Inflammatory macrophage (primary cell): ENCODE measurements at regions not wholly inside any gene's neighbourhood (a gene's known extent, or its start where the extent isn't known, plus 50 kb on each side); places are given as distances from the start of the nearest gene placed in this dataset.
"Not testable (repeated sequence)": the region's sequence is repeated elsewhere in the genome, so short reads cannot be mapped to it uniquely, and the experiment has no call there.

ENCODE experiments used
- DNase-seq, 2 donors: peaks; one replicate each; pipeline ENCODE4 v3.0.0-alpha.2; 2020 to 2022

DNA sequence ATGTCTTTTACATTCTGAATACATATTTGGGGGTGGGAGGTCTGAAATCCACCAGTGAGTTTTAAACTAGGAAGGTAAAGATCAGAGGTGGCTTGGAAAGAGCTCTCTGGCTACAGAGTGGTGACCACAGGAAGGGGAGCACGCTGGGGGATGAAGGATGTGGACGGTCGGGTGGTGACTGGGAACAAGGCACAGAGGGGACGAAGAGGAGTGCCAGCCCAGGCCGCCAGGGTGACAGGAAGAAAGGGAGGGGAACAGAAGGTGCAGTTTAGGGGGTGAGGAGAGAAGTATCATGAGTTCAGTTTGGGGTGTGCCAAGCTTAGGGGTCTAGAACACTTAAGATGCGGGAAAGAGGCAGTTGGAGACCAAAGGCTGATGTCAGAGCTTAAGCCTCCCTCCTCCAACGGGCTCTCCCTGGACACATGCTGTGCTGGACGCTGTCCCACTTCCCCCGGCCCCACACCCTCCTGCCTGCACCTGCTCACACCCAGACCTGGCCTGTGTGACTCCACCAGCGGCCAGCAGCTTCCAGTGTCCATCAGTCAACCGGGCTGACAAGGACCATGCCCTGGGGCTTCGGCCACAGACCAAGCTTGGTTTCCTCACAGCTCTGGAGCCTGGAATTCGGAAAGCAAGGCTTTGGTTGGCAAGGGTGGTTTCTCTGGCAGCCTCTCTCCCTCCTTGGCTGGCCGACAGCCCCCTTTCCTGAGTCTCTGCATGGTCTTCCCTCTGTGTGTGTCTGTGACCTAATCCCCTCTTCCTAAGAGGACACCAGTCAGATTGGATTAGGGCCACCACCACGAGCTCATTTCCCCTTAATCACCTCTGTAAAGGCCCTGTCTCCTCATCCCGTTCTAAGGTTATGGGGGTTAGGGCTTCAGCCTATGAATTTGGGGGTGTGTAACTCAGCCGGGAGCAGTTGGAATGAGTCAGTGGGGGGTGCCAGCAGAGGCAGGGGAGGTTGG lies 120.4 kb upstream of the IQSEC1 start:
- DNase-seq: no peak

DNA sequence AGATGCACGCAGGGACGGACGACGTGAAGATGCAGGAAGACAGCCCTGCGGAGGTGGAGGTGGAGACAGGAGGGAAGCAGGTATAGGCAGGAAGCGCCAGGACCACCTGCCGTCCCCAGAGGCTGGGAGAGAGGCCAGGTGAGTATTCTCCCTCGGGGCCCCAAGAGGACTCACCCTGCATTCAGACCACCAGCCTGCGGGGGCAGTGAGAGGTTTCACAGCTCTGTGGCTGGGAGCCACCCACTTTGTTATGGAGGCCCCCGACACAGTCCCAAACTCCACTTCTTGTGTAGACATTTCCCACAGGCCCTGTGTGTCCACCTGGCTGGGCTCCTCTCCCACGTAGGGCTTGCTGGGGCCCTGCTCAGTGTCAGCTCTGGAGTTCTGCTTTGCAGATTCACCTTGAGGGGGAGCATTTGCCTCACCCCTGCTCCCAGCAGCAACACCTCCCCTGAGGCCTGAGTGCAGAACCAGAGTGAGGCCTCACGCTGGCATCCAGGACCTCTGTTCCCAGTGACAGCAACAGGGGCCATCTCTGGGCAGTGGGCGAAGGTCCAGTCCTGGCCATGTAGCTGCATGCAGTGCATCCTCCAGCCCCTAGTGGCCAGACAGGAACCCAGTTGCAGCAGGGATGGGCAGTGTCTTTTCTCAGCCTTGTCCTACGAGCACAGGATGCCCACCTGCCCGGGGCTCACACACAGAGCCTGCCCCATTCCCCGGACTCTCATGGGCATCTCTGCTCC lies 119.4 kb upstream of the IQSEC1 start:
- DNase-seq: no peak

DNA sequence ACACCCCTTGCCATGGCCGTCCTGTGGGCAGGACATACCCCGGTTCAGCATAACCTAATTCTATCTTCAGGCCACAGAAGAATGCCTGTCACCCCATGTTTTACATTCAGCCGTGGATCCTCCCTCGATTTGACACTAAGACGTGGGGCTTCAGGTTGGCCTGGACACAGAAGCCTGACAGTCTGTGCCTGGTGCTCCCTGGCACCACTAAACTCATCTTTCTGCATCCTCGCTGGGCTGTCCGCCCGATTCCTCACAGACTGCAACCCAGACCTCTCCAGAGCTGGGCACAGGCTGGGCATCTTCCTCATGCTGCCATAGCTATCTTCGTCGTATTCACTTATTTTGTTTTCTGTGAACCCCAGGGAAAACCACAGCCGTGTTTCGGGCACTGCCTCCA lies 117.8 kb upstream of the IQSEC1 start:
- no peak for DNase-seq

DNA sequence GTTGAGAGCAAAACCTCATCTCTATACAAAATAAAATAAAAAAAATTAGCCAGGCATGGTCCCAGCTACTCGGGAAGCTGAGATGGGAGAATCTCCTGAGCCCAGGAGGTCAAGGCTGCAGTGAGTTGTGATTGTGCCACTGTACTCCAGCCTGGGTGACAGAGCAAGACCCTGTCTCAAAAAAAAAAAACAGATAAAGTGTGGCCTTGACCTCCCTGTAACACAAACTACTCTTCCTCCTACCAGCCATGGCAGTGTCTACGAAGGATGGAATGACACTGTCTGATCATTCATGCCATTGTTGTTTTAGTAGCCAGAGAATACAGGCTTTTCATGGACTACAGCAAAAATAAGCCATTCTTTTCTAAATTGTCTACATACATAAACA lies 117.1 kb upstream of the IQSEC1 start:
- DNase-seq: no peak

DNA sequence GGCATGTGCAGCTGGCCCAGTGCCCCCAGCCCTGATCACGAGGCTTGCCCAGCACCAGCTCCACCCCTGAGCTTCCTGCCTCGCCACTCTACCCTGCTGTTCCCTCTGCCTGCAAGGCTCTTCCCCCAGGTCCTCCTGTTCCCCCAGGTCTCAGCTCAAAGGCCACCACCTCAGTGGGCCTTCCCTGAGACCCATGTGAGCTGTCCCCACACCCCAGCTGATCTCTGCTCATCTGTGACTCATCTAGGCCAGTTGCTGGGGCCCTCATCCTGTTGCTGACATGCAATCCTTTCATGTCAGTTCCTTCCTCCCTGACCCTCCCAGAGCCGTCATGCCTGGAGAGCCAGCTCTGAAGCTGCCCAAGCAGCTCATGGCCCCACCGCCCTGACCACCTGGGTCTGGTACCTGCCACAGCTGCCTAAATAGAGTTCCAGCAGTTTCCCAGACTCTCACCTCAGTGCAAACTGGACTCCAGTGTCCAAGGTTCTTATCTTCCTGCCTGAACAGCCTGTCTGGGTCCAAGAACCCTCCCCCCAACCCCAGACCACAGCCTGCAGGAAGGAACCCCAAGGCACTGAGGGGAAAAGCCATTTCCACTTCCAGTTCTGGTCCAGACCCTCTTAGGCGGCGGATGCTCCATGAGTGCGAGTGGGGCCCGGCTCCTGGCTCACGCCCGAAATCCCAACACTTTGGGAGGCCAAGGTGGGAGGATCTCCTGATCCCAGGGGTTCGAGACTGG lies 116.6 kb upstream of the IQSEC1 start:
- peak; percentile 60 to 75 for DNase-seq

DNA sequence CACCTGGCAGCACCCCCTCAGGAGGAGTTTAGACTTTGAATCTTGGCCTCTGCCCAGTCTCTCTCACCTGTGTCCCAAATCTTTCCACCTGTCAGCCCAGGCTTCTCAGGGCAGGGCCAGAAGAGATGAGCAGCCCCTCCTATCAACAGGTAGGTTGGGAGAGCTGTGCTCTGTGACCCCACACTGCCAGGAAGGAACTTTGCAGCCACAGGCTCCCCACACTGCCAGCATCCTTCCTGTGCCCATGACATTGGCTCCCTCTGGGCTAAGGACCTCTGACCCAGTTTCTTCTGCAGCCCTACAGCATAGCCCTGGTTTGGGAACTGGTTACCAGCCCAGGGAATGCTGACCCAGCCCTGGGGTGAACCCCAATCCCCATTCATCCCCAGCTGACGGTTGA lies 115.7 kb upstream of the IQSEC1 start:
- no peak for DNase-seq

DNA sequence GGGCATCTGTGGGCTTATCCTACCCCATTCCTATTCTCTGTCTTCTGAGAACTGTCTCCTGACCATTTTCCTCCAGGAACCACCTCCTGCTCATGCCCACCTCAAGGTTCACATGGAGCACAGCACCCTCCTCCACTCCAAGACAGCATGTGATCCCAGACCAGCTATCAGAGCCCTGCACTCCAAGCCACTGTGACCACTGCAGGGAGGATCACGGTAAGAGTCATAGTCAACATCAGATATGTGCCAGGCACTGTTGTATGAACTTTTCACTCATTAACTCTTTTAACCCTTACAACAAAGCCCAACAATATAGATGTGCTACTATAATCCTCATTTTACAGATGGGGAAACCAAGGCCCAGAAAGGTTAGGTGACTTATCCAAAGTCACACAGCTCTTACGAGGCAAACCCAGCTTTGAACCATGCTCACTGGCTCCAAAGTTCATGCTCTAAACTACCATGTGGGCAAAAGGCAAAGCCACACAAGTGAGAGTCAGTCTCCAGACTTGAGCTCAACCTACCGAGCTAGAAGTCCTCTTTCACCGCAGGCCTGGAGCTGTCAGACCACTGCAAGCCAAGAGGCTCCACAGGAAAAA lies 115.1 kb upstream of the IQSEC1 start:
- DNase-seq: no peak

DNA sequence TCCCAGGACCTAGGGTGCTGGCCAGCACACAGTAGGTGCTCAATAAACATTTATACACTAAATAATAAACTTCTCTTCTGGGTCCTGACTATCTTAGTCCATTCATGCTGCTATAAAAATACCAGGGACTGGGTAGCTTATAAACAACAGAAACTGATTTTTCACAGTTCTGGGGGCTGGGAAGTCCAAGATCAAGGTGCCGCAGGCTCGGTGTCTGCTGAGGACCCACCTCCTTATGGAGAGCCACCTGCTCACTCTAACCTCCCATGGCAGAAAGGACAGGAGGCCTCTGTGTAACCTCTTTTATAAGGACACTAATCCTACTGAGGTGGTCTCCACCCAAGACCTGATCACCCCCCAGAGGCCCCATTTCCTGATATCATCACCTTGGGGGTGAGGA lies 114.4 kb upstream of the IQSEC1 start:
- DNase-seq: no peak

DNA sequence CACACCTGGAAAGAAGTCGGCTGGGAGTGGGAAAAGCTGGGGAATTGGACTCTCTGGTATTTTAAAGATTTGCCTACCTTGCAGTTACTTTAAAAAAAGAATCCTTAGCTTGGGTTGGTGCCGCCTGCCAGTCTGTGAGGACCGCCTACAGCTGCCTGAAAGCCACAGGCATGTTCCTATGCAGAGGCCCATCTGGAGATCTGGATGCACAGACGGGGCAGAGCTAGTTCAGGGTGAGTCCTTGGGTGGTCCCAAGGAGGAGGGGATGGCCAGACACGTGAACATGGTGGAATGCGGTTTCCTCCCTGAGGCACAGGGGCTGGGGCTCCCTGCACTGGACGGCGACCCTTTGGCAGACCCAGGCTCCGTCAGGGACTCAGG lies 113.2 kb upstream of the IQSEC1 start:
- DNase-seq: no peak

DNA sequence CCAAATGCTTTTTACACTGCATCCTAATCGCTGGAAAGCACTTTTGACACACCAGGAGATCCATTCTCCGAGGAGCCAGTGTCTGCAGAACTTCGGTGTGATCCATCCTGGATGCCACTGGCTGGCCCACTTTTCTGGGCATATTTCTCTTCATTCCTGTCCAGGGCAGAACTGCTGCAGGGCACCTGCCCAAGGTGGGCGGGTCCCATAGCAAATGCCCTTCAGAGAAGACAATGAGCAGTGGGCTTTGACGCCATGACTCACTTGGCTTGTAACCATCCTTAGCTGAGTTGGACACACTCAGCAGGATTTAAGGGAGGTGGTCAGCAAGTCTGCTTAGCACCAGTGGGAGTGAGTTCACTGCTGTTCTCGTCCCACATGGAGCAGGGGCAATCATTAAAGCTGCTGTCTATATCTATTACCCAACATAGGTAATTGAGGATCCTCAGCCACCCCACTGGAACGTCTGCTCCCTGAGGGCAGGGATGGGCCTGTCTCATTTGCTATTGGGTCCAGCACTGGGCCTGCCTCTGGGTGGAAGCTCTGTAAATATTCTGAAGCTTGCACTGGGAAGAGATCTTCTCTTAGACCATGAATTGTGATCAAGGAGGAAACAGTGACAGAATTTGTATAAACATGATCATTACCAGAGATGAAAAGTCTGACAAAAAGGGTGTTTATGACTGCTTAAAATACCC lies 112.7 kb upstream of the IQSEC1 start:
- no peak for DNase-seq

DNA sequence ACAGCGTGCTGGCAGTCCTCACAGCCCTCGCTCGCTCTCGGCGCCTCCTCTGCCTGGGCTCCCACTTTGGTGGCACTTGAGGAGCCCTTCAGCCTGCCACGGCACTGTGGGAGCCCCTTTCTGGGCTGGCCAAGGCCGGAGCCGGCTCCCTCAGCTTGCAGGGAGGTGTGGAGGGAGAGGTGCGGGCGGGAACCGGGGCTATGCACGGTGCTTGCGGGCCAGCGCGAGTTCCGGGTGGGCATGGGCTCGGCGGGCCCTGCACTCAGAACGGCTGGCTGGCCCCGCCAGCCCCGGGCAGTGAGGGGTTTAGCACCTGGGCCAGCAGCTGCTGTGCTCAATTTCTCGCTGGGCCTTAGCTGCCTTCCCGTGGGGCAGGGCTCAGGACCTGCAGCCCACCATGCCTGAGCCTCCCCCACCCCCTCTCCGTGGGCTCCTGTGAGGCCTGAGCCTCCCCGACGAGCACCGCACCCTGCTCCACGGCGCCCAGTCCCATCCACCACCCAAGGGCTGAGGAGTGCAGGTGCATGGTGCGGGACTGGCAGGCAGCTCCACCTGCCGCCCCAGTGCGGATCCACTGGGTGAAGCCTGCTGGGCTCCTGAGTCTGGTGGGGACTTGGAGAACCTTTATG lies 106.5 kb upstream of the IQSEC1 start:
- DNase-seq: not testable (repeated sequence)

DNA sequence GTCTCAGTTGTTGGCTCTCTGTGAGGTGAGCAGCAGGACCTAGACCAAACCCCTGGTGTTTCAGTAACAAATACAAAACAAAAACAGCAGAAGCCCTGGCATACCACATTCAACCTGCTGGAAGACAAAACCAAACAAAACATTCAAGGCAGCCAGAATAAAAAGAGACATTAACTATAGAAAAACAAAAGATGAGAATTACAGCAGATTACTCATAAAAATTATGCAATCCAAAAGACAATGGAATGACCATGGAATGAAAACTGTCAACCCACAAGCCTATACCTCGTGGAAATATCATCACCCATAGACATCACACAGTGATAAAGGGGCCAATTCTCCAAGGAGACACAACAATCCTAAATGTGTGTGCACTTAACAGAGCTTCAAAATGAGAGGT lies 106.0 kb upstream of the IQSEC1 start:
- no peak for DNase-seq

DNA sequence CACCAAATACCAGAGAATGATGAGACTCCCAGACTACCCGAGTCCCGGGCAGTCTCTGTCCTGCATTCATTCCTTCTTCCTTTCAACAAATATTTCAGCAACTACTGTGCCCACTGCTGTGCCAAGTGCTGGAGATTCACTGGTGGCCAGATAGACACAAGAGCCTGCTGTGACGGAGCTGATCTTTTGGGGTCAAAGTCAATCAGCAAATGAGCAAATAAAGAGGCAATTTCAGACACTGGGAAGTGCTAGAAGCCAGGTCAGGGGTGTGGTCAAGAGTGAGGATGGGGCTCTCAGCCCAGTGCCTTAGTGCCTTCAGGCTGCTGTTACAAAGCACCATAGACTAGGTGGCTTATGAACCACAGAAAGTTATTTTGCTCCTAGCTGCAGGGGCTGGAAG lies 104.9 kb upstream of the IQSEC1 start:
- DNase-seq: no peak

DNA sequence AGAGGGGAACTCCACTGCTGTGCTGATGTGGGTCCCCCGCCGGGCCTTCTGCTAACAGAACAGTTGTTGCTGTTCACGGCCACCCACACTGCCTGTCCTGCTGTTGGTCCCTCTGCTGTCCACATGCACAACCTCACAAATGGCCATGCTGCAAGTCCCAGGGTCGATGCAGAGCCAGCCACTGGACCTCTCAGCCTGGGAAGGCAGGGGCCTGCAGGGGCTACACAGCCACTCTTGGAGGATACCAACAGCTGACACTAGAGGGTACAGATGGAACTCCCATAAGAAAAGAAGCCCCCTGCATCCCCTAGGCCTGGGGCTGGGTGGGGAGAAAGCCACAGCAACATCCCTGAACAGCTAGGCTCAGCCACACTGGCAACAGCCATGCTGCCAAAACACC lies 104.4 kb upstream of the IQSEC1 start:
- DNase-seq: no peak

DNA sequence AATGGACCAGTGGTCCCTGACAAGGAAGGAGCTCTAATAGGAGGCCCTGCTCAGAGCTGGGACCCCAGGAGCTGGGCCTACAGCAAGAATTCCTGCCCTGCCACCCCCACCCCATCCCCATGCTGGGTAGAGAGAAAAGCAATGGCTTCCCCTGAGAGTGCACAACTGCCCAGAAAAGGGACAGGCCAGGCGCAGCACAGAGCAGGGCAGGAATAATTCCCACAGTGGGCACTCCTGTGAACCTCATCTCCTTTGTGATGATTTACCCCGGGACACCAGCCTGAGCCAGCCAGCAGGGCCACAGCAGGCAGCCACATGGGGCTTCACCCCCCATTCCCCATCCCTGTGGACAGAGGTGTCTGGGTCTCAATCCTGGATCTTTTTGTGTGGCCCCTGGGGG lies 104.0 kb upstream of the IQSEC1 start:
- no peak for DNase-seq

DNA sequence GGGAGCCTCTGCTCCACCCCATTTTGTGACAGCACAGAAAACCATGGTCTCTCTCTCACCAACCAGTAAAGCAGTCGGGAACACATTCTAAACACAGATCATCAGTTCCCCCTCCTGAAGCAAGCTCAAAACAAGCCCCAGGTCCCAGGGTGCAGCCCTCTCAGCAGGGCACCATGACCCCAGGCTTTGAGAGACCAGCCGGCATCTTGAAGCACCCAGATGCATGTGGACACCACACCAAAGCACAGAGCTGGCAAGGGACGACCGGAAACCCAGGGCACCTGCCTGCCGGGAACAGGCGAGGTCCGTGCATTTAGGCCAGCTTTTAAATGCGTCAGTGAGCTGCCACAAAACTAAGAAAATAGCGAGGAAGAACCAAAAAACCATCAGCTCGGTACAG lies 103.2 kb upstream of the IQSEC1 start:
- no peak for DNase-seq

DNA sequence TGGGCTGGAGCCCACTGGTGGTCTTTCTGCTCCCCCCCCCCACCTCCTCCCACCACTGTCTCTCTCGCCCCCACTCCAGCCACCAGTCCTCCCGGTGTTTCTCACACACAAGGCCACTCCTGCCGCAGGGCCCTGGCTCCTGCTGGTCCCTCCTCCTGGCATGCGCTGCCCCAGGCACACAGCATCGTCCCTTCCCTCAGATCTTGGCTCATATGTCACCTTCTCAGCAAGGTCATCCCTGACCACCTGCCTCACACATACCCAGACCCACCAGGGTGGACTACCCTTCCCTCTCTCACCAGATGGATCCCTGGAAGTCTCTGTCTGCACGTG lies 101.5 kb upstream of the IQSEC1 start:
- DNase-seq: no peak

DNA sequence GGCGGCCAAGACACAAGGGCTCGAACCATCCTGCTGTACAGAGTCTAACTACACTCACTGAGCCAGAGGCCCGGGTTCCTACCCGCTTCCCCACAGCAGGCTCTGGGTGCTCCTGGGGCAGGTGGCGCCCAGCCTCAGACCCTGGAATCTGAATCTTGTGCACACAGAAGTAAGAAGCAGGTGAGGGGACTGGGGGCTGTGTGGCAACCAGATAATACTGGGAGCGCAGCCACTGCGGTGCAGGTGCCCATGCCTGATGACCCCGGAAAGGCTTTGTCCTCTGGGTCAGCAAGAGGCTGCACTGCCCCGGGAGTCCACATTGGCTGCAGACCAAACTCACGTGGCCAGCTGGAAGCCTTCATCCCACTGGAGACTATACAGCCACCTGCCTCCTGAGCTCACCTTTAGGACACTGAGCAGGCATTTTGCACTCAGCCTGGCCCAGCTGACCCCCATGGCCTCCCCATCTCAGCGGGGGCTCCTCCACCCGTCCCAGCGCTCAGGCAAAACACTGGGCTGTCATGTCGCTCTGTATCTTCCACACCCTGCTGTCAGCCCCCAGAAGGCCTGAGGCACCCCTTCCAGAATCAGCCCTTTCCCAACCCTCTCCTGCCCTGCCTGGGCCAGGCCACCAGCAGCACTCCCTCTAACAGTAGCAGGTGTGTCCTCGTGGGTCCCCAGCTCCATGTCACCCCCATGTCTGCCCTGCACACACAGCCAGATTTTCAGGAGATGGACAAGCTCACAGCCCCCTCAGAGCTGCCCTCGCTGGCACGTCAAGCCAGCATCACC lies 101.0 kb upstream of the IQSEC1 start:
- no peak for DNase-seq

DNA sequence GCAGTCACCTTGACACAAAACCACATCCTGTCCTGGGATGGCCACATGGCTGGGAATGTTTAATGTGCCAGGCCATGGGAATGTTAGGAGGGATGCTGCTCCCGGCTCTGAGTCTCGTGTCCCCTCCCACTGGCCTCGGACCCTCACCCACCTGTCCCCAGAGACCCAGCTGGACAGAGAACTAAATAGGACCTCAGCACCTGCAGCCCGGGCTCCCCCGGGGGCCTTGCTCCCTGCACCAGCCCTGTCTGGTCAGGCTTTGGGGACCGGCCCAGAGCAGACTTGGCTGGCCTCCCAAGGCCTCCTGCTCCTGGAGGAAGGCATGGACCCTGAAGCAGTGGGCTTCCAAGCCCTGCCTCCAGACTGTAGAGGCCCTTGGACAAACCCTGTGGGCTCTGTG lies 100.0 kb upstream of the IQSEC1 start:
- no peak for DNase-seq

DNA sequence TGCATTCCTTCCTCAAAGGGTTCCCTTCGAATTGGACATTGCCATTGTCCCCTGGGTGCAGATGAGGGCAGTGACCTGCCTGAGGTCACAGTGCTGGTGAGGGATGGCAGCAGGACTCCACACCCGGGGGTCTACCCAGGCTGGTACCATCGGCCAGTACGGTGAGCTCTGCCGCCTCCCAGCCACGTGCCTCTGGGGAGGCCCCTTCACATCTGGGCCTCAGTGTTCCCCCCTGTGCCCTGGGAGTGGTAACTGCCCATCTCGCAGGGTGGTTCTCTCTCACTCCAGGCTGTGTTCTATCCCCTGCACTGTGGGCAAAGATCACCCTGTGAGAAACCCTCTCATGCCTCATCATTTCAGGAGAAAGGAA lies 99.4 kb upstream of the IQSEC1 start:
- no peak for DNase-seq
